Ovary (tissue), 7 donors: ENCODE measurements at regions not wholly inside any gene's neighbourhood (a gene's known extent, or its start where the extent isn't known, plus 50 kb on each side); places are given as distances from the start of the nearest gene placed in this dataset.
"Not testable (repeated sequence)": the region's sequence is repeated elsewhere in the genome, so short reads cannot be mapped to it uniquely, and the experiment has no call there.

Experiments used
- DNase-seq, 5 donors: peaks; one replicate each; pipeline ENCODE4 v3.0.0-alpha.2; 2019 to 2020
- H3K27ac ChIP-seq, 2 donors: fragments of 200-600 bp; one replicate each; pipeline versions ENCODE4 v1.5.1 to v1.8.0; 2019 to 2022
- H3K27me3 ChIP-seq: fragments of 200-600 bp; one replicate; pipeline ENCODE4 v1.8.0; 2022
- H3K36me3 ChIP-seq: fragments of 200-600 bp; sonication (generic); one replicate; pipeline ENCODE4 v1.5.1; 2019
- H3K4me1 ChIP-seq: one replicate; pipeline ENCODE4 v1.8.1; 2013; ENCODE audit warnings: mild to moderate bottlenecking, moderate library complexity; ENCODE audit not compliant: insufficient read depth
- H3K4me3 ChIP-seq: fragments of 200-600 bp; sonication (generic); one replicate; pipeline ENCODE4 v1.5.1; 2017
- H3K9me3 ChIP-seq, 2 donors: fragments of 200-600 bp in 1 of 2; sonication (generic) in 1 of 2; one replicate each; pipeline versions ENCODE4 v1.5.1 to v1.8.1; 2013 to 2019; ENCODE audit warnings: mild to moderate bottlenecking in 1 of 2, moderate library complexity in 1 of 2
- EP300 ChIP-seq: sonication (generic); formaldehyde crosslinking; IDR thresholded peaks from one replicate; pipeline ENCODE4 v1.6.1; 2017; ENCODE audit warnings: antibody characterized with exemption
- POLR2A ChIP-seq: fragments of 450-650 bp; IDR thresholded peaks from one replicate; pipeline ENCODE4 v1.6.1; 2017; ENCODE audit warnings: antibody characterized with exemption, mild to moderate bottlenecking, moderate library complexity
- WGBS, 3 donors: extraction: QIAGEN DNeasy Blood & Tissue Kit in 1 of 3; methylation state at CpG; one replicate each; pipeline versions ENCODE4 v1.1.5 to v1.1.7; 2013 to 2017; 5-methylcytosine and 5-hydroxymethylcytosine counted together
- intact Hi-C, 4 donors: fragments of 100-400 bp; cut with DNase I; formaldehyde crosslinking; loops; one replicate each; pipeline versions ENCODE4 v1.11.0 to v1.15.1; 2022 to 2023
- TF ChIP-seq, protein P1 (sequence below), 3 donors: fragments of 450-650 bp in 2 of 3; fragments of 200-600 bp in 1 of 3; IDR thresholded peaks; one replicate each; pipeline versions ENCODE4 v1.5.1 to v1.8.0; 2016 to 2022; ENCODE audit warnings: antibody characterized with exemption in 3 of 3, mild to moderate bottlenecking in 1 of 3
- donor health status: DM: no; HTN: no; CAD: no; lungs with moderate emphysema.
- donor health status: DM: no; HTN: no; CAD: no.
- donor health status: Bipolar disorder and iron deficiency.
- donor health status: DM: no; HTN: no; CAD: no.
- donor health status: DM: yes; HTN: yes; CAD: no.

DNA sequence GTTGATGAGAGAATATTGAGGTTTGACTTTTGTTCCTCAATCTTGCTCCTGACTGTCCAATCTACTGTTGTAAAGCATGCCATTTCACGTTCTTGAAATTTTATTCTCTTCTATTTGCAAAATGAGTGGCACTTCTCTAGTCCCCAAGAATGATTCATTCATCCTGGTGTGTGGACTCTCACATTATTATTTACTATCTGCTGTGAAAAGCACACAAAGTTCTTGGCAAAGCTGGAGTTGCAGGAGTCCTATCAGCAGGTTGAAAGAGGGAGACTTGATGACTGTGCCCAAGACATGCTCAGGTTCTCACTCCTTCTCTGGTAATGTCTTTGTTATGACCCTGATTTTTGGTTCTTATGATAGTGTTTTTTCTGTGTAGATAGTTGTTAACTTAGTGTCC lies 382.6 kb downstream of the DMRTA1 start:
- H3K4me1 ChIP-seq: no peaks in the 10 kb centered on the region
- whole genome bisulfite sequencing, 3 donors: 71 to 81% (median 78%) methylated on average over 1 of the region's 1 CpG
- H3K27me3 ChIP-seq: no peaks in the 10 kb centered on the region
- H3K9me3 ChIP-seq: no peaks in the 10 kb centered on the region
- no peak overlapping the region for H3K4me3 ChIP-seq
- intact Hi-C loops: no loop called here
- no peaks in the 10 kb centered on the region for H3K36me3 ChIP-seq
- TF ChIP-seq POLR2A (no peak), EP300 (no peak)
- TF ChIP-seq, protein P1, sequence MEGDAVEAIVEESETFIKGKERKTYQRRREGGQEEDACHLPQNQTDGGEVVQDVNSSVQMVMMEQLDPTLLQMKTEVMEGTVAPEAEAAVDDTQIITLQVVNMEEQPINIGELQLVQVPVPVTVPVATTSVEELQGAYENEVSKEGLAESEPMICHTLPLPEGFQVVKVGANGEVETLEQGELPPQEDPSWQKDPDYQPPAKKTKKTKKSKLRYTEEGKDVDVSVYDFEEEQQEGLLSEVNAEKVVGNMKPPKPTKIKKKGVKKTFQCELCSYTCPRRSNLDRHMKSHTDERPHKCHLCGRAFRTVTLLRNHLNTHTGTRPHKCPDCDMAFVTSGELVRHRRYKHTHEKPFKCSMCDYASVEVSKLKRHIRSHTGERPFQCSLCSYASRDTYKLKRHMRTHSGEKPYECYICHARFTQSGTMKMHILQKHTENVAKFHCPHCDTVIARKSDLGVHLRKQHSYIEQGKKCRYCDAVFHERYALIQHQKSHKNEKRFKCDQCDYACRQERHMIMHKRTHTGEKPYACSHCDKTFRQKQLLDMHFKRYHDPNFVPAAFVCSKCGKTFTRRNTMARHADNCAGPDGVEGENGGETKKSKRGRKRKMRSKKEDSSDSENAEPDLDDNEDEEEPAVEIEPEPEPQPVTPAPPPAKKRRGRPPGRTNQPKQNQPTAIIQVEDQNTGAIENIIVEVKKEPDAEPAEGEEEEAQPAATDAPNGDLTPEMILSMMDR (IDR thresholded peaks at IDR 0.05): no peak
- no peak for DNase-seq
- no peak overlapping the region for H3K27ac ChIP-seq

GRCh38 chr9:22838266-22838665 lies 391.6 kb downstream of the DMRTA1 start:
- TF ChIP-seq POLR2A (no peak), EP300 (no peak)
- TF ChIP-seq, protein P1 (IDR thresholded peaks at IDR 0.05): no peak
- no peak overlapping the region for H3K27ac ChIP-seq
- WGBS, 3 donors: 34 to 45% (median 44%) methylated on average over 3 of the region's 3 CpGs

GRCh38 chr9:22840641-22841040 lies 394.0 kb downstream of the DMRTA1 start:
- TF ChIP-seq EP300: no peak
- TF ChIP-seq, protein P1 (IDR thresholded peaks at IDR 0.05): no peak
- TF ChIP-seq POLR2A: no peak
- no peaks in the 10 kb centered on the region for H3K27me3 ChIP-seq
- no peaks in the 10 kb centered on the region for H3K36me3 ChIP-seq
- intact Hi-C loops: no loop called here
- H3K4me1 ChIP-seq: no peaks in the 10 kb centered on the region
- H3K4me3 ChIP-seq: no peak overlapping the region
- no peak overlapping the region for H3K27ac ChIP-seq
- DNase-seq: no peak
- peaks cover 0 to 5% of the 10 kb centered on the region in 2 donors for H3K9me3 ChIP-seq

More at GRCh38 chr9:22838266-22838665, 391.6 kb downstream of the DMRTA1 start:
- no peaks in the 10 kb centered on the region for H3K27me3 ChIP-seq
- no peaks in the 10 kb centered on the region for H3K9me3 ChIP-seq
- H3K4me3 ChIP-seq: no peak overlapping the region
- DNase-seq: no peak
- no peaks in the 10 kb centered on the region for H3K36me3 ChIP-seq
- no peaks in the 10 kb centered on the region for H3K4me1 ChIP-seq
- intact Hi-C loops: no loop called here

DNA sequence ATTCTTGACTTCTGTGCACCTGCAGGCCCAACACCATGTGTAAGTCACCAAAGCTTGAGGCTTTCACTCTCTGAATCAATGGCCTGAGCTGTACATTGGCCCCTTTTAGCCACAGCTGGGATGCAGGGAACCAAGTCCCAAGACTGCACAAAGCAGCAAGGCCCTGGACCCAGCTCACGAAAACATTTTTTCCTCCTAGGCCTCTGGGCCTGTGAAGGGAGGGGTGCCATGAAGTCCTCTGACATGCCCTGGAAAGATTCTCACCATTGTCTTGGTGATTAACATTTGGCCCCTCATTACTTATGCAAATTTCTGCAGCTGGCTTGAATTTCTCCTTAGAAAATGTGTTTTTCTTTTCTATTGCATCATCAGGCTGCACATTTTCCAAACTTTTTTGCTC lies 398.6 kb downstream of the DMRTA1 start:
- H3K4me1 ChIP-seq, H3K9me3 ChIP-seq, H3K36me3 ChIP-seq, H3K27me3 ChIP-seq, intact Hi-C loops, DNase-seq, H3K27ac ChIP-seq, H3K4me3 ChIP-seq: not testable (repeated sequence)
- 77 to 94% (median 86%) methylated on average over 1 of the region's 1 CpG for WGBS, 3 donors

GRCh38 chr9:22855980-22856379 lies 409.4 kb downstream of the DMRTA1 start:
- Histone ChIP-seq H3K4me1 (no peaks in the 10 kb centered on the region), H3K9me3 (no peaks in the 10 kb centered on the region), H3K27ac (no peak overlapping the region), H3K27me3 (no peaks in the 10 kb centered on the region), H3K4me3 (no peak overlapping the region), H3K36me3 (no peaks in the 10 kb centered on the region)
- intact Hi-C loops: no loop called here
- DNase-seq: no peak
- TF ChIP-seq, protein P1 (IDR thresholded peaks at IDR 0.05): no peak
- TF ChIP-seq EP300: no peak
- no peak for TF ChIP-seq POLR2A
